HEK293 (cell line): ENCODE measurements at regions not wholly inside any gene's neighbourhood (a gene's known extent, or its start where the extent isn't known, plus 50 kb on each side); places are given as distances from the start of the nearest gene placed in this dataset.

ENCODE experiments used
- CTCF ChIA-PET: fragments of 350-600 bp; formaldehyde crosslinking; extraction: SDS; loops from one replicate; lab custom pipeline; 2021; ENCODE audit warnings: antibody characterized with exemption; lab: Yijun Ruan, JAX
- POLR2A ChIA-PET: fragments of 300-600 bp; formaldehyde crosslinking; extraction: SDS; loops from one replicate; lab custom pipeline; 2020; ENCODE audit warnings: antibody characterized with exemption, inconsistent platforms; lab: Yijun Ruan, JAX
- H3K27ac ChIP-seq: fragments of 200-500 bp; sonication (Bioruptor generic); 2 replicates; pipeline ENCODE4 v1.5.1; 2014; ENCODE audit warnings: low read depth, low read length, control low read depth, inconsistent platforms; ENCODE audit errors: extremely low read depth
- H3K36me3 ChIP-seq, 2 experiments: fragments of 200-500 bp in 1 of 2; sonication (Bioruptor generic) in 1 of 2; 1 replicate in 1 of 2; 2 replicates in 1 of 2; pipeline ENCODE4 v1.5.1; 2014 to 2017; ENCODE audit warnings: inconsistent platforms in 2 of 2, low read length in 2 of 2; ENCODE audit not compliant: control insufficient read depth in 2 of 2, insufficient read depth in 1 of 2
- H3K4me1 ChIP-seq: fragments of 200-500 bp; sonication (Bioruptor generic); 2 replicates; pipeline ENCODE4 v1.5.1; 2014; ENCODE audit warnings: mild to moderate bottlenecking, low read length, inconsistent platforms; ENCODE audit not compliant: control insufficient read depth, insufficient read depth
- H3K4me3 ChIP-seq: 2 replicates; pipeline ENCODE4 v1.5.1; 2011; ENCODE audit warnings: low read depth, mild to moderate bottlenecking, control low read depth, low read length, moderate library complexity
- H3K9me3 ChIP-seq: fragments of 200-500 bp; sonication (Bioruptor generic); 2 replicates; pipeline ENCODE4 v1.5.1; 2014; ENCODE audit warnings: low read depth, low read length, inconsistent platforms; ENCODE audit not compliant: control insufficient read depth, insufficient read depth
- FEZF1 ChIP-seq: fragments of 450-650 bp; formaldehyde crosslinking; IDR thresholded peaks from 2 replicates; pipeline ENCODE4 v1.5.1; 2016; ENCODE audit warnings: missing biosample characterization, missing genetic modification characterization
- HOXD13 ChIP-seq: sonication (generic); formaldehyde crosslinking; IDR thresholded peaks from 2 replicates; pipeline ENCODE4 v1.8.0; 2022; ENCODE audit warnings: missing genetic modification reagents, borderline replicate concordance
- MYNN ChIP-seq: fragments of 450-650 bp; formaldehyde crosslinking; IDR thresholded peaks from 2 replicates; pipeline ENCODE4 v1.5.1; 2016; ENCODE audit warnings: missing biosample characterization, missing genetic modification characterization, borderline replicate concordance
- RBAK ChIP-seq: fragments of 450-650 bp; formaldehyde crosslinking; IDR thresholded peaks from 2 replicates; pipeline ENCODE4 v1.5.1; 2016; ENCODE audit warnings: missing biosample characterization, missing genetic modification characterization
- SCRT2 ChIP-seq: fragments of 450-650 bp; formaldehyde crosslinking; IDR thresholded peaks from 2 replicates; pipeline ENCODE4 v1.5.1; 2016; ENCODE audit warnings: missing biosample characterization, missing genetic modification characterization
- ZBTB1 ChIP-seq: fragments of 450-650 bp; formaldehyde crosslinking; IDR thresholded peaks from 2 replicates; pipeline ENCODE4 v1.5.1; 2016; ENCODE audit warnings: missing biosample characterization, missing genetic modification characterization
- ZFHX2 ChIP-seq: fragments of 450-650 bp; formaldehyde crosslinking; conservative IDR thresholded peaks from 2 replicates; pipeline ENCODE4 v1.5.1; 2016; ENCODE audit warnings: missing biosample characterization, missing genetic modification characterization
- ZFP69B ChIP-seq: fragments of 450-650 bp; formaldehyde crosslinking; IDR thresholded peaks from 2 replicates; pipeline ENCODE4 v1.5.1; 2016; ENCODE audit warnings: missing biosample characterization, missing genetic modification characterization
- ZNF175 ChIP-seq: fragments of 450-650 bp; formaldehyde crosslinking; IDR thresholded peaks from 2 replicates; pipeline ENCODE4 v1.5.1; 2016; ENCODE audit warnings: missing biosample characterization, missing genetic modification characterization
- ZNF19 ChIP-seq: fragments of 450-650 bp; formaldehyde crosslinking; IDR thresholded peaks from 2 replicates; pipeline ENCODE4; 2016; ENCODE audit warnings: missing biosample characterization, missing genetic modification characterization, low read depth
- ZNF350 ChIP-seq: fragments of 450-650 bp; formaldehyde crosslinking; IDR thresholded peaks from 2 replicates; pipeline ENCODE4 v1.5.0; 2017; ENCODE audit warnings: missing biosample characterization, mild to moderate bottlenecking, missing genetic modification characterization
- ZNF394 ChIP-seq: fragments of 450-650 bp; formaldehyde crosslinking; IDR thresholded peaks from 2 replicates; pipeline ENCODE4 v1.5.1; 2016; ENCODE audit warnings: missing biosample characterization, missing genetic modification characterization, mild to moderate bottlenecking, moderate library complexity, borderline replicate concordance
- ZNF423 ChIP-seq: fragments of 450-650 bp; formaldehyde crosslinking; IDR thresholded peaks from 2 replicates; pipeline ENCODE4 v1.5.1; 2016; ENCODE audit warnings: missing biosample characterization, missing genetic modification characterization
- ZNF530 ChIP-seq: fragments of 450-650 bp; formaldehyde crosslinking; IDR thresholded peaks from 2 replicates; pipeline ENCODE4 v1.5.1; 2016; ENCODE audit warnings: low read depth, missing biosample characterization, missing genetic modification characterization
- ZNF624 ChIP-seq: fragments of 450-650 bp; formaldehyde crosslinking; IDR thresholded peaks from 2 replicates; pipeline ENCODE4 v1.5.1; 2017; ENCODE audit warnings: missing biosample characterization, missing genetic modification characterization
- ZNF626 ChIP-seq: fragments of 450-650 bp; sonication (Bioruptor Pico); formaldehyde crosslinking; IDR thresholded peaks from 2 replicates; pipeline ENCODE4 v1.5.1; 2018; ENCODE audit warnings: missing biosample characterization, missing genetic modification characterization, inconsistent platforms
- ZNF658 ChIP-seq: fragments of 450-650 bp; formaldehyde crosslinking; IDR thresholded peaks from 2 replicates; pipeline ENCODE4; 2016; ENCODE audit warnings: missing biosample characterization, missing genetic modification characterization
- TF ChIP-seq, protein P1 (sequence below): fragments of 450-650 bp; formaldehyde crosslinking; IDR thresholded peaks from 2 replicates; pipeline ENCODE4 v1.5.1; 2016; ENCODE audit warnings: missing biosample characterization, missing genetic modification characterization
- TF ChIP-seq, protein P2 (sequence below): fragments of 450-650 bp; formaldehyde crosslinking; IDR thresholded peaks from 2 replicates; pipeline ENCODE4 v1.5.1; 2016; ENCODE audit warnings: missing biosample characterization, missing genetic modification characterization
- TF ChIP-seq, protein P3 (sequence below): fragments of 450-650 bp; formaldehyde crosslinking; IDR thresholded peaks from 2 replicates; pipeline ENCODE4 v1.5.1; 2016; ENCODE audit warnings: missing biosample characterization, missing genetic modification characterization

DNA sequence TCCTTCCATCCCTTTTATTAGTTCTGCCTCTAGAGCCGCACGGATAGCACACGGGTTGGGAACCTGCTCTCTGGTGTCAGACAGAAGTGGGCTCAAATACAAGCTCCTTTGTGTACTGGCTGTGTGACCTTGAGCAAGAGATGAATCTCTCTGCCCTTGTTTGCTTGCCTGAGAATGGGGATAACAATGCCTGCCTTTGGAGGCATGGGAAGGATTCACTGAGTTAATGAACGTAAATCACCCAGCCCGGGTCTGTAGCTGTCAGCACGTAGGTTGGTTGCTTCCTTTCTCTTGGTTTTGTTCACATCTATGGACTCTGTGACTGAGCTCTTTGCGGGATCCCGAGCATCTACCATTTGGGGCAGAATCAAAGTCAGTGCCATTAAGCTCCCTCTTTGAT, 79.3 kb upstream of the NRXN3 start:
- H3K4me1 ChIP-seq, result no peaks in the 10 kb centered on the region
- no peaks in the 10 kb centered on the region for H3K36me3 ChIP-seq
- CTCF ChIA-PET, result interaction anchor here (0.6 kb wide), 2 partner anchors 11 to 220 kb away, joined by 3 to 4 read pairs; no protein-coding TSS in a partner anchor
- H3K27ac ChIP-seq, result no peak overlapping the region
- no peaks in the 10 kb centered on the region for H3K9me3 ChIP-seq
- POLR2A ChIA-PET, result no interaction called here
- TF ChIP-seq, protein P1, sequence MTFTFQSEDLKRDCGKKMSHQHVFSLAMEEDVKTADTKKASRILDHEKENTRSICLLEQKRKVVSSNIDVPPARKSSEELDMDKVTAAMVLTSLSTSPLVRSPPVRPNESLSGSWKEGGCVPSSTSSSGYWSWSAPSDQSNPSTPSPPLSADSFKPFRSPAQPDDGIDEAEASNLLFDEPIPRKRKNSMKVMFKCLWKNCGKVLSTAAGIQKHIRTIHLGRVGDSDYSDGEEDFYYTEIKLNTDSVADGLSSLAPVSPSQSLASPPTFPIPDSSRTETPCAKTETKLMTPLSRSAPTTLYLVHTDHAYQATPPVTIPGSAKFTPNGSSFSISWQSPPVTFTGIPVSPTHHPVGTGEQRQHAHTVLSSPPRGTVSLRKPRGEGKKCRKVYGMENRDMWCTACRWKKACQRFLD (tag by site-specific recombination), result no peak
- TF ChIP-seq HOXD13 (no peak), RBAK (no peak), ZNF658 (no peak)
- TF ChIP-seq, all 188 proteins: peak for 0
- no peak overlapping the region for H3K4me3 ChIP-seq

DNA sequence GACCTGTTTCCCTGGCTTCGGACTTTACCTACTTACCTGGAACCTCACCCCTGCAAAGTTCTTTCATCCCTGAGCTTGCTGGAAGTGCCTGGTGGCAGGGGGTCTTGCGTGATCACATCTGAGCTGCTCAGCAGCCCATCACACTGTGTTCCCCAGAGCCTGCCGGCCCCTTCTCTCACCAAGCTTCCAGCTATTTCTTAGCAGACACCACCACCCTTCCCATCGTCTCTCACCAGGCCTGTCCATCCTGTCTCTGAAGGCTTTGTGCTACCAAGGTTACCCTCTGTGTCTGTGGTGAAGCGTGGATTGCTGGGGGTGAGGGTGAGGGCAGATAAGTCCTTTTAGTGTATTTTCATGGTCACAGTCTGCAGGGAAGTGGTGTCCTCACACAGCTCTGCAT, 78.8 kb upstream of the NRXN3 start:
- CTCF ChIA-PET, result interaction anchor here (0.6 kb wide), 1 partner anchor 220 kb away, joined by 4 read pairs; no protein-coding TSS in a partner anchor
- Histone ChIP-seq H3K9me3 (no peaks in the 10 kb centered on the region), H3K4me1 (no peaks in the 10 kb centered on the region), H3K4me3 (no peak overlapping the region), H3K27ac (no peak overlapping the region), H3K36me3 (no peaks in the 10 kb centered on the region)
- TF ChIP-seq SCRT2 (tag by site-specific recombination), result no peak
- TF ChIP-seq FEZF1 (tag by site-specific recombination), result no peak
- TF ChIP-seq, protein P2, sequence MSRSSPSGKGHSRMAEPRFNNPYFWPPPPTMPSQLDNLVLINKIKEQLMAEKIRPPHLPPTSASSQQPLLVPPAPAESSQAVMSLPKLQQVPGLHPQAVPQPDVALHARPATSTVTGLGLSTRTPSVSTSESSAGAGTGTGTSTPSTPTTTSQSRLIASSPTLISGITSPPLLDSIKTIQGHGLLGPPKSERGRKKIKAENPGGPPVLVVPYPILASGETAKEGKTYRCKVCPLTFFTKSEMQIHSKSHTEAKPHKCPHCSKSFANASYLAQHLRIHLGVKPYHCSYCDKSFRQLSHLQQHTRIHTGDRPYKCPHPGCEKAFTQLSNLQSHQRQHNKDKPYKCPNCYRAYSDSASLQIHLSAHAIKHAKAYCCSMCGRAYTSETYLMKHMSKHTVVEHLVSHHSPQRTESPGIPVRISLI (tag by site-specific recombination), result no peak
- no peak for TF ChIP-seq ZNF530 (tag by site-specific recombination)
- TF ChIP-seq, protein P3, sequence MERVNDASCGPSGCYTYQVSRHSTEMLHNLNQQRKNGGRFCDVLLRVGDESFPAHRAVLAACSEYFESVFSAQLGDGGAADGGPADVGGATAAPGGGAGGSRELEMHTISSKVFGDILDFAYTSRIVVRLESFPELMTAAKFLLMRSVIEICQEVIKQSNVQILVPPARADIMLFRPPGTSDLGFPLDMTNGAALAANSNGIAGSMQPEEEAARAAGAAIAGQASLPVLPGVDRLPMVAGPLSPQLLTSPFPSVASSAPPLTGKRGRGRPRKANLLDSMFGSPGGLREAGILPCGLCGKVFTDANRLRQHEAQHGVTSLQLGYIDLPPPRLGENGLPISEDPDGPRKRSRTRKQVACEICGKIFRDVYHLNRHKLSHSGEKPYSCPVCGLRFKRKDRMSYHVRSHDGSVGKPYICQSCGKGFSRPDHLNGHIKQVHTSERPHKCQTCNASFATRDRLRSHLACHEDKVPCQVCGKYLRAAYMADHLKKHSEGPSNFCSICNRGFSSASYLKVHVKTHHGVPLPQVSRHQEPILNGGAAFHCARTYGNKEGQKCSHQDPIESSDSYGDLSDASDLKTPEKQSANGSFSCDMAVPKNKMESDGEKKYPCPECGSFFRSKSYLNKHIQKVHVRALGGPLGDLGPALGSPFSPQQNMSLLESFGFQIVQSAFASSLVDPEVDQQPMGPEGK (tag by site-specific recombination), result no peak
- no peak for TF ChIP-seq ZNF423 (tag by site-specific recombination)
- no peak for TF ChIP-seq ZNF350 (tag by site-specific recombination)
- no peak for TF ChIP-seq ZNF175 (tag by site-specific recombination)
- no peak for TF ChIP-seq ZNF394 (tag by site-specific recombination)
- no peak for TF ChIP-seq ZNF626
- TF ChIP-seq ZBTB1 (tag by site-specific recombination), result no peak
- TF ChIP-seq ZFP69B (tag by site-specific recombination), result no peak
- no peak for TF ChIP-seq ZNF19 (tag by site-specific recombination)
- POLR2A ChIA-PET, result no interaction called here

DNA sequence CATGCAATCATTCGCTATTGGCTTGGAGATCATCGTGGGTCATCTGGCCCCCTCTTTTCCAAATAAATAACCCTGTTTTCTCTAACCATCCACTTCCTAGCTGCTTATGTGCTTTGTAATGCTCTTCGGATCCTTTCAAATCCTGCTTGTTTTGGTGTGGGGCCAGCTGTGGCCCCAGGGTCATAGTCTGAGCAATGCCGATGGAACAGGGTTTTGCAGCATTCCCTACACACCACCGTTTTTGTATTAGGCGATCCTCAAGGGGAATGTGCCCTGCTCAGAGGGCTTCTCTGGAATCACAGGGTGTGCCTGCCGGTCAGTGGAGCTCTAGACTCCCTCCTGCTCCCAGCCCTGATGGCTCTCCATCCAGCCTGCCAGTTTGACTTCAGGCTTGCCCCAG, 78.1 kb upstream of the NRXN3 start:
- no peak overlapping the region for H3K4me3 ChIP-seq
- no peaks in the 10 kb centered on the region for H3K36me3 ChIP-seq
- CTCF ChIA-PET, result no interaction called here
- no peak overlapping the region for H3K27ac ChIP-seq
- no peak for TF ChIP-seq ZFHX2 (tag by site-specific recombination)
- TF ChIP-seq ZNF624 (tag by site-specific recombination), result no peak
- TF ChIP-seq MYNN (tag by site-specific recombination), result no peak
- TF ChIP-seq, all 188 proteins: peak for 0
- Histone ChIP-seq H3K4me1 (no peaks in the 10 kb centered on the region), H3K9me3 (no peaks in the 10 kb centered on the region)
- POLR2A ChIA-PET, result no interaction called here
